ENCODE measurements at regions not wholly inside any gene's neighbourhood (a gene's known extent, or its start where the extent isn't known, plus 50 kb on each side); places are given as distances from the start of the nearest gene placed in this dataset.

GRCh38 chr18:71437511-71437910 is 1106.6 kb downstream of the CBLN2 start:
- TF ChIP-seq SIN3A (IDR thresholded peaks at IDR 0.05; ENCODE audit: borderline replicate concordance, insufficient read depth, low read length) (no peak), FOXP2 (optimal IDR thresholded peaks at IDR 0.05; ENCODE audit: borderline replicate concordance, extremely low read depth, extremely low read length, insufficient read depth) (no peak), POLR2AphosphoS5 (IDR thresholded peaks at IDR 0.05; ENCODE audit: low read depth, low read length) (no peak), TAF1 (IDR thresholded peaks at IDR 0.05; ENCODE audit: borderline replicate concordance, insufficient read depth, low read length) (no peak)
- TF ChIP-seq, protein P1, sequence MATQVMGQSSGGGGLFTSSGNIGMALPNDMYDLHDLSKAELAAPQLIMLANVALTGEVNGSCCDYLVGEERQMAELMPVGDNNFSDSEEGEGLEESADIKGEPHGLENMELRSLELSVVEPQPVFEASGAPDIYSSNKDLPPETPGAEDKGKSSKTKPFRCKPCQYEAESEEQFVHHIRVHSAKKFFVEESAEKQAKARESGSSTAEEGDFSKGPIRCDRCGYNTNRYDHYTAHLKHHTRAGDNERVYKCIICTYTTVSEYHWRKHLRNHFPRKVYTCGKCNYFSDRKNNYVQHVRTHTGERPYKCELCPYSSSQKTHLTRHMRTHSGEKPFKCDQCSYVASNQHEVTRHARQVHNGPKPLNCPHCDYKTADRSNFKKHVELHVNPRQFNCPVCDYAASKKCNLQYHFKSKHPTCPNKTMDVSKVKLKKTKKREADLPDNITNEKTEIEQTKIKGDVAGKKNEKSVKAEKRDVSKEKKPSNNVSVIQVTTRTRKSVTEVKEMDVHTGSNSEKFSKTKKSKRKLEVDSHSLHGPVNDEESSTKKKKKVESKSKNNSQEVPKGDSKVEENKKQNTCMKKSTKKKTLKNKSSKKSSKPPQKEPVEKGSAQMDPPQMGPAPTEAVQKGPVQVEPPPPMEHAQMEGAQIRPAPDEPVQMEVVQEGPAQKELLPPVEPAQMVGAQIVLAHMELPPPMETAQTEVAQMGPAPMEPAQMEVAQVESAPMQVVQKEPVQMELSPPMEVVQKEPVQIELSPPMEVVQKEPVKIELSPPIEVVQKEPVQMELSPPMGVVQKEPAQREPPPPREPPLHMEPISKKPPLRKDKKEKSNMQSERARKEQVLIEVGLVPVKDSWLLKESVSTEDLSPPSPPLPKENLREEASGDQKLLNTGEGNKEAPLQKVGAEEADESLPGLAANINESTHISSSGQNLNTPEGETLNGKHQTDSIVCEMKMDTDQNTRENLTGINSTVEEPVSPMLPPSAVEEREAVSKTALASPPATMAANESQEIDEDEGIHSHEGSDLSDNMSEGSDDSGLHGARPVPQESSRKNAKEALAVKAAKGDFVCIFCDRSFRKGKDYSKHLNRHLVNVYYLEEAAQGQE (IDR thresholded peaks at IDR 0.05; ENCODE audit: insufficient read depth in 1 of 2, low read depth in 2 of 2, low read length in 2 of 2): no peak

GRCh38 chr18:71433373-71433772 is 1110.8 kb downstream of the CBLN2 start:
- TF ChIP-seq, protein P1 (IDR thresholded peaks at IDR 0.05; ENCODE audit: insufficient read depth in 1 of 2, low read depth in 2 of 2, low read length in 2 of 2): no peak
- no peak for TF ChIP-seq TAF1 (IDR thresholded peaks at IDR 0.05; ENCODE audit: borderline replicate concordance, insufficient read depth, low read length)
- no peak for TF ChIP-seq POLR2AphosphoS5 (IDR thresholded peaks at IDR 0.05; ENCODE audit: low read depth, low read length)
- no peak for TF ChIP-seq SIN3A (IDR thresholded peaks at IDR 0.05; ENCODE audit: borderline replicate concordance, insufficient read depth, low read length)
- no peak for TF ChIP-seq FOXP2 (optimal IDR thresholded peaks at IDR 0.05; ENCODE audit: borderline replicate concordance, extremely low read depth, extremely low read length, insufficient read depth)

DNA sequence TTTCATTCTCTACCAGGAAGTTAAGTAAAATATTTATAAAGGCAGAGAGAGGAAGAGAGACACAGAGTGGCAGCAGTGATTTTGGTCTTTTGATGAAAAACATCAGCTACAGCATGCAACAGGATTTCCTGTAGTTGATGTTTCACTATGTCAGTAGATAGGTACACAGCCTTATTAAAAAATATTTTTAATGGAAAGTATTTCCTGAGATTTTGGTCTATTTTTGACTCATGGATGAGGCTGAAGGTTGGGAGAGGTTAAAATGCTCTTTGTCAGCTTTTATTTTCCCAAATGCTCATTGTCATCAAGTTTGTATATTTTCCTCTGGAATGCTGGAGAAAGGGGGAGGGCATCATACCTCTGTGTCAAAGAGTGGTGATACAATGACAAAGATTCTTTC is 1112.5 kb downstream of the CBLN2 start:
- TF ChIP-seq, protein P1 (IDR thresholded peaks at IDR 0.05; ENCODE audit: insufficient read depth in 1 of 2, low read depth in 2 of 2, low read length in 2 of 2): no peak
- TF ChIP-seq FOXP2 (optimal IDR thresholded peaks at IDR 0.05; ENCODE audit: borderline replicate concordance, extremely low read depth, extremely low read length, insufficient read depth) (no peak), POLR2AphosphoS5 (IDR thresholded peaks at IDR 0.05; ENCODE audit: low read depth, low read length) (no peak), TAF1 (IDR thresholded peaks at IDR 0.05; ENCODE audit: borderline replicate concordance, insufficient read depth, low read length) (no peak), SIN3A (IDR thresholded peaks at IDR 0.05; ENCODE audit: borderline replicate concordance, insufficient read depth, low read length) (no peak)

DNA sequence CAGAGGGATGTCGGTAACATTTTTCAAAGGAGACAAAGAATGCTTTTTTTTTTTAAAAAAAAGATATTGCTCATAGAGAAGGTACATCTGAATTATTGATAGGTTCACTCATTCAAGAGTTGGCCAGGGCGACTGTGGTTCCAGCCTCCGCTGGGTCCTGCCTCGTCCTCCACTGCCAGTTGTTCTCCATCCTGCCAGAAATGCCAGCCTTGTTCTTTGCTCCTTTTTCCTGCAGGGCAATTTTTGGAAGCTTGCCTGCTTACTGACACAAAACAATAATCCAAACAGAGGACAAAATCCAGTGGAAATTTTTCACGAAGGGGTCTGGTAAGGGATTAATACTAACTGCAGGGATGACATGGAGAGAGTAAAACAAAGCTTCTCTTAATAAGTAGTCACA is 1113.0 kb downstream of the CBLN2 start:
- TF ChIP-seq POLR2AphosphoS5 (IDR thresholded peaks at IDR 0.05; ENCODE audit: low read depth, low read length) (no peak), FOXP2 (optimal IDR thresholded peaks at IDR 0.05; ENCODE audit: borderline replicate concordance, extremely low read depth, extremely low read length, insufficient read depth) (no peak), TAF1 (IDR thresholded peaks at IDR 0.05; ENCODE audit: borderline replicate concordance, insufficient read depth, low read length) (no peak), SIN3A (IDR thresholded peaks at IDR 0.05; ENCODE audit: borderline replicate concordance, insufficient read depth, low read length) (no peak)
- TF ChIP-seq, protein P1 (IDR thresholded peaks at IDR 0.05; ENCODE audit: insufficient read depth in 1 of 2, low read depth in 2 of 2, low read length in 2 of 2): no peak

- TF ChIP-seq TAF1 (IDR thresholded peaks at IDR 0.05; ENCODE audit: borderline replicate concordance, insufficient read depth, low read length): no peak
Observed at GRCh38 chr18:71426441-71426840, 1117.7 kb downstream of the CBLN2 start.

Measured in PFSK-1 (cell line).